Loucy (cell line): ENCODE measurements at regions not wholly inside any gene's neighbourhood (a gene's known extent, or its start where the extent isn't known, plus 50 kb on each side); places are given as distances from the start of the nearest gene placed in this dataset.

Experiments used
- H2AFZ ChIP-seq: fragments of 200-600 bp; sonication (generic); 2 replicates; pipeline ENCODE4 v1.6.0; 2016; ENCODE audit warnings: antibody characterized with exemption, mild to moderate bottlenecking, low read length, moderate library complexity
- H3F3A ChIP-seq: fragments of 200-600 bp; 2 replicates; pipeline ENCODE4 v1.6.0; 2016; ENCODE audit warnings: antibody characterized with exemption, low read depth, mild to moderate bottlenecking
- H3K27me3 ChIP-seq: fragments of 200-600 bp; sonication (generic); 2 replicates; pipeline ENCODE4 v1.6.1; 2014; ENCODE audit warnings: low read length, mild to moderate bottlenecking; ENCODE audit not compliant: insufficient read depth, poor library complexity, severe bottlenecking
- H3K36me3 ChIP-seq: fragments of 200-600 bp; sonication (generic); 2 replicates; pipeline ENCODE4 v1.6.1; 2016; ENCODE audit warnings: low read length; ENCODE audit not compliant: insufficient read depth
- H3K4me1 ChIP-seq: fragments of 200-600 bp; sonication (generic); 2 replicates; pipeline ENCODE4 v1.5.1; 2014; ENCODE audit warnings: low read length, mild to moderate bottlenecking; ENCODE audit not compliant: insufficient read depth, poor library complexity, severe bottlenecking
- H3K4me2 ChIP-seq: fragments of 200-600 bp; sonication (generic); 2 replicates; pipeline ENCODE4 v1.6.0; 2014; ENCODE audit warnings: antibody characterized with exemption, low read length, low read depth, mild to moderate bottlenecking; ENCODE audit not compliant: poor library complexity, severe bottlenecking
- H3K4me3 ChIP-seq: fragments of 200-600 bp; sonication (generic); 2 replicates; pipeline ENCODE4 v1.5.1; 2014; ENCODE audit warnings: low read length, mild to moderate bottlenecking, mixed read lengths; ENCODE audit not compliant: poor library complexity, severe bottlenecking
- H3K79me2 ChIP-seq: fragments of 200-600 bp; sonication (generic); 2 replicates; pipeline ENCODE4 v1.6.1; 2014; ENCODE audit warnings: low read length; ENCODE audit not compliant: insufficient read depth
- H3K9ac ChIP-seq: fragments of 200-600 bp; sonication (generic); 2 replicates; pipeline ENCODE4 v1.6.0; 2014; ENCODE audit warnings: mild to moderate bottlenecking, low read depth, low read length, moderate library complexity; ENCODE audit not compliant: poor library complexity, severe bottlenecking
- H3K9me2 ChIP-seq: fragments of 200-600 bp; sonication (generic); replicated peaks from 2 replicates; pipeline ENCODE4 v1.6.1; 2016; ENCODE audit warnings: low read depth, low read length, mixed read lengths
- H3K9me3 ChIP-seq: fragments of 200-600 bp; sonication (generic); 2 replicates; pipeline ENCODE4 v1.6.1; 2014; ENCODE audit warnings: mild to moderate bottlenecking, antibody characterized with exemption, low read length, low read depth; ENCODE audit not compliant: insufficient read depth
- H4K20me1 ChIP-seq: fragments of 200-600 bp; sonication (generic); 2 replicates; pipeline ENCODE4 v1.6.0; 2014; ENCODE audit warnings: antibody characterized with exemption, low read length, mild to moderate bottlenecking; ENCODE audit not compliant: insufficient read depth, poor library complexity, severe bottlenecking
- EZH2phosphoT487 ChIP-seq: fragments of 200-600 bp; IDR thresholded peaks from 2 replicates; pipeline ENCODE4 v1.6.1; 2018; ENCODE audit warnings: antibody characterized with exemption, mild to moderate bottlenecking, moderate library complexity, borderline replicate concordance
- TF ChIP-seq, protein P1 (sequence below): fragments of 200-600 bp; sonication (generic); conservative IDR thresholded peaks from 2 replicates; pipeline ENCODE4 v1.5.1; 2014; ENCODE audit warnings: mild to moderate bottlenecking, antibody characterized with exemption, low read length

DNA sequence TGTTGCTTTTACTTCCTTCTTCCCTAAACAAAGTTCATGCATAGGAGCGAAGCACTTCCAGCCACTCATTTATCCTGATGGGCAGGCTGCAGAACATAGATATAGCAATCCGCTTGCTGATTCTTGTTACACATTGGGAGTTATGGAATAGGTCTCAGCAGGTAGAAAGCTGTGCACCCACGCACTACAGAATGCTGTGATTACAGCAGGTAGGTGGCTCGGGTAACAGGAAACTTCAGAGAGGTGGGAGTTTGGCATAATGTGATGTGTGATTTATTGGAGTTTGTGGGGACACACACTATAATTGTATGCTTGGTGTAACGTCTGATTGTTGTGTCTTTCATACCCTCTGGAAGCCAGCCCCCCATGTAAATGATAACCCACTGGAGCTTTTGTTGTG lies 99.2 kb upstream of the MEIS2 start:
- no peaks in the 10 kb centered on the region for H3K9me2 ChIP-seq
- no peak for TF ChIP-seq EZH2phosphoT487
- TF ChIP-seq, protein P1, sequence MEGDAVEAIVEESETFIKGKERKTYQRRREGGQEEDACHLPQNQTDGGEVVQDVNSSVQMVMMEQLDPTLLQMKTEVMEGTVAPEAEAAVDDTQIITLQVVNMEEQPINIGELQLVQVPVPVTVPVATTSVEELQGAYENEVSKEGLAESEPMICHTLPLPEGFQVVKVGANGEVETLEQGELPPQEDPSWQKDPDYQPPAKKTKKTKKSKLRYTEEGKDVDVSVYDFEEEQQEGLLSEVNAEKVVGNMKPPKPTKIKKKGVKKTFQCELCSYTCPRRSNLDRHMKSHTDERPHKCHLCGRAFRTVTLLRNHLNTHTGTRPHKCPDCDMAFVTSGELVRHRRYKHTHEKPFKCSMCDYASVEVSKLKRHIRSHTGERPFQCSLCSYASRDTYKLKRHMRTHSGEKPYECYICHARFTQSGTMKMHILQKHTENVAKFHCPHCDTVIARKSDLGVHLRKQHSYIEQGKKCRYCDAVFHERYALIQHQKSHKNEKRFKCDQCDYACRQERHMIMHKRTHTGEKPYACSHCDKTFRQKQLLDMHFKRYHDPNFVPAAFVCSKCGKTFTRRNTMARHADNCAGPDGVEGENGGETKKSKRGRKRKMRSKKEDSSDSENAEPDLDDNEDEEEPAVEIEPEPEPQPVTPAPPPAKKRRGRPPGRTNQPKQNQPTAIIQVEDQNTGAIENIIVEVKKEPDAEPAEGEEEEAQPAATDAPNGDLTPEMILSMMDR, result no peak
- no peaks in the 10 kb centered on the region for H3K4me1 ChIP-seq
- H3K36me3 ChIP-seq, result no peaks in the 10 kb centered on the region
- no peaks in the 10 kb centered on the region for H3K27me3 ChIP-seq
- no peak overlapping the region for H2AFZ ChIP-seq
- no peaks in the 10 kb centered on the region for H4K20me1 ChIP-seq
- no peak overlapping the region for H3K4me3 ChIP-seq
- no peaks in the 10 kb centered on the region for H3K9me3 ChIP-seq
- H3K9ac ChIP-seq, result no peak overlapping the region
- H3F3A ChIP-seq, result no peaks in the 10 kb centered on the region
- H3K4me2 ChIP-seq, result no peak overlapping the region
- no peaks in the 10 kb centered on the region for H3K79me2 ChIP-seq

DNA sequence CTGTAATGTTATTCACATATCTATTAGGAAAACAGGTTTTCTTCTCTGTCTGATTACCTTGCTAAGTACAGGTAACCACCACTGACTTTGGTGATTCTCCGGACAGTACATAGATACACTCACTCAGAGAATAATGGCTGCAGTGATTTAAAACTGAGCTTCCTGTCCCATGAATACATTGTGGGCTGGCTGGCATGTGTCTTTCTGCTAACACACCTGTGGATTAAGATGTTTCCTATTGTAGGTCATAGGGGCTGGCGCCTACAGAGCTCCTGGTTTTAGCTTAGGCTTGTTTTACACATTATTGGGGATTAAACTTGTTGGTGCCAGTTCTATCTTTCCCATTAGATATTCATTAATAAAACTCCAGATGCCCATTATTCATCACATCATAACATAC lies 102.7 kb upstream of the MEIS2 start:
- TF ChIP-seq EZH2phosphoT487, result no peak

DNA sequence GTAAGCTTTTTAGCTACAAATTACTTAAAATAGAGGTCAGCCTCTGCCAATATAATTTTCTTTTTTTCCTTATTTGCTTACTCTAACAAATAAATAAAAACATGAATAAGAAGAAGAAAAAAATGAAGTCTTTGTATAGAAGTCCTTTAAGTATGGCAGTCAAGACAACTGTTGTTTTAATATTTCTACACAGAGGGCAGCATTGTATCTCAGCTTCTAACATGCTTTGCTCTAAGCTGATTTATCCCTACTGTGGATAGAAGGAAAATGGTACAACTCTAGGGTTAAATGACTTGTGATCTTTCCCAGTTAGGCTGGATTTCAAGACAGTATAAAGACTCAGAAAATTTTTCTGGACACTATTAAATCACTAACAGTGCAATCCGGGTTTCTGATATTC lies 104.3 kb upstream of the MEIS2 start:
- no peaks in the 10 kb centered on the region for H3K36me3 ChIP-seq
- H3K4me2 ChIP-seq, result no peak overlapping the region
- no peaks in the 10 kb centered on the region for H4K20me1 ChIP-seq
- H3K4me3 ChIP-seq, result no peak overlapping the region
- H3K4me1 ChIP-seq, result no peaks in the 10 kb centered on the region
- H3K9me3 ChIP-seq, result no peaks in the 10 kb centered on the region
- H3K9ac ChIP-seq, result no peak overlapping the region
- H3K27me3 ChIP-seq, result no peaks in the 10 kb centered on the region
- no peaks in the 10 kb centered on the region for H3K9me2 ChIP-seq
- no peaks in the 10 kb centered on the region for H3K79me2 ChIP-seq
- TF ChIP-seq, protein P1, result peak; percentile 52
- no peak for TF ChIP-seq EZH2phosphoT487
- no peaks in the 10 kb centered on the region for H3F3A ChIP-seq
- H2AFZ ChIP-seq, result no peak overlapping the region

More for the DNA sequence above, 102.7 kb upstream of the MEIS2 start:
- Histone ChIP-seq H3K9ac (no peak overlapping the region), H3K27me3 (no peaks in the 10 kb centered on the region), H3K9me3 (no peaks in the 10 kb centered on the region), H3K79me2 (no peaks in the 10 kb centered on the region), H4K20me1 (no peaks in the 10 kb centered on the region), H3K36me3 (no peaks in the 10 kb centered on the region), H3F3A (no peaks in the 10 kb centered on the region), H3K4me3 (no peak overlapping the region), H3K4me1 (no peaks in the 10 kb centered on the region), H2AFZ (no peak overlapping the region), H3K4me2 (no peak overlapping the region), H3K9me2 (no peaks in the 10 kb centered on the region)

DNA sequence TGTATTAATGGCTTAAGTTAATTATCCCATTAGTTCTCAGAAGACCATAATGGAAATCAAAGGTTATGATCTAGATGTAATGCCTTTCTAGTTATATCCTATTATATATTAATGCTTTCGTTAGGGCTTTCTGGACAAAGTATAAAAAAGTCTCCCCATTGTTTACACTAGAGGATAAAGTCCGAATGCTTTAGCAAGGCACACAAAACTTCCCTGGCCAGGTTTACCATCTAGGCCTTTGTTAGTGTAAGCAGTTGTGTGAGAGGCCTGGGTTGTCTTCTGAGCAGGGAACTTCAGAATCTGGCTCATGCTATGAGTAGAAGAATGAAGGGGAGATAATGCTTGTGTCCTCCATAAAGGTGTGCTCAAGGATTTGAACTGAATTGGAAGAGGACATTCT lies 106.3 kb upstream of the MEIS2 start:
- no peaks in the 10 kb centered on the region for H3K4me1 ChIP-seq
- no peaks in the 10 kb centered on the region for H3K36me3 ChIP-seq
- H3K4me3 ChIP-seq, result no peak overlapping the region
- no peaks in the 10 kb centered on the region for H3K27me3 ChIP-seq
- H3F3A ChIP-seq, result no peaks in the 10 kb centered on the region
- H3K79me2 ChIP-seq, result no peaks in the 10 kb centered on the region
- H2AFZ ChIP-seq, result no peak overlapping the region
- no peak overlapping the region for H3K9ac ChIP-seq
- H3K9me2 ChIP-seq, result no peaks in the 10 kb centered on the region
- H3K9me3 ChIP-seq, result no peaks in the 10 kb centered on the region
- H3K4me2 ChIP-seq, result no peak overlapping the region
- no peaks in the 10 kb centered on the region for H4K20me1 ChIP-seq
- TF ChIP-seq EZH2phosphoT487, result no peak
- TF ChIP-seq, protein P1, result no peak
